Epithelial cell of proximal tubule (primary cell): ENCODE measurements at regions not wholly inside any gene's neighbourhood (a gene's known extent, or its start where the extent isn't known, plus 50 kb on each side); places are given as distances from the start of the nearest gene placed in this dataset.

Experiments
- DNase-seq: peaks from one replicate; pipeline ENCODE4 v3.0.0-alpha.2; 2011; ENCODE audit warnings: low read depth
- H3K4me3 ChIP-seq: 2 replicates; pipeline ENCODE4 v1.5.1; 2011; ENCODE audit warnings: low read depth, mild to moderate bottlenecking, low read length
- TF ChIP-seq, protein P1 (sequence below): conservative IDR thresholded peaks from 2 replicates; pipeline ENCODE4 v1.5.1; 2012; ENCODE audit warnings: low read depth, mild to moderate bottlenecking, low read length

DNA sequence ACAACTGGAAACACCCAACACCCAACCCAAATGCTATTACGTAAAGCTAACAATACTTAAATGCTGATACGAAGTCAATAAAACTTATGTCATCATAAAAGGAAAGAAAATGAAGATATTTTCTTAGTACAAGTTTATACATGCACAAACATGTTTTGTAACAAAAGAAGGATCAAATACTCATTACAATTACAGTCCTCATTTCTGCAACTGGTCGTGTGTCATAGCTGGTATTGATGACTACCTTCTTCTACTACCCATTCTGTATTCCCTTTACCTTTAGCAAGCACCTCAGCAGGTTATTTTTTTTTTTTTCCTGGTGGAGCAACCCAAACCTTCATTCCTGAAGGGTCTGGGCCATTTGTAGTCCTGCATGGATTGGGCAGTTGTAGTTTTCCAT is 1298.5 kb downstream of the SUCLG1 start:
- no peak overlapping the region for H3K4me3 ChIP-seq
- TF ChIP-seq, protein P1, sequence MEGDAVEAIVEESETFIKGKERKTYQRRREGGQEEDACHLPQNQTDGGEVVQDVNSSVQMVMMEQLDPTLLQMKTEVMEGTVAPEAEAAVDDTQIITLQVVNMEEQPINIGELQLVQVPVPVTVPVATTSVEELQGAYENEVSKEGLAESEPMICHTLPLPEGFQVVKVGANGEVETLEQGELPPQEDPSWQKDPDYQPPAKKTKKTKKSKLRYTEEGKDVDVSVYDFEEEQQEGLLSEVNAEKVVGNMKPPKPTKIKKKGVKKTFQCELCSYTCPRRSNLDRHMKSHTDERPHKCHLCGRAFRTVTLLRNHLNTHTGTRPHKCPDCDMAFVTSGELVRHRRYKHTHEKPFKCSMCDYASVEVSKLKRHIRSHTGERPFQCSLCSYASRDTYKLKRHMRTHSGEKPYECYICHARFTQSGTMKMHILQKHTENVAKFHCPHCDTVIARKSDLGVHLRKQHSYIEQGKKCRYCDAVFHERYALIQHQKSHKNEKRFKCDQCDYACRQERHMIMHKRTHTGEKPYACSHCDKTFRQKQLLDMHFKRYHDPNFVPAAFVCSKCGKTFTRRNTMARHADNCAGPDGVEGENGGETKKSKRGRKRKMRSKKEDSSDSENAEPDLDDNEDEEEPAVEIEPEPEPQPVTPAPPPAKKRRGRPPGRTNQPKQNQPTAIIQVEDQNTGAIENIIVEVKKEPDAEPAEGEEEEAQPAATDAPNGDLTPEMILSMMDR: no peak
- DNase-seq: no peak

- TF ChIP-seq, protein P1: no peak
- no peak for DNase-seq
- no peak overlapping the region for H3K4me3 ChIP-seq
Observed at GRCh38 chr2:83155826-83156225, 1303.3 kb downstream of the SUCLG1 start.

- TF ChIP-seq, protein P1: no peak
- no peak overlapping the region for H3K4me3 ChIP-seq
- DNase-seq: peak; percentile 61
Observed at GRCh38 chr2:83143946-83144345, 1315.1 kb downstream of the SUCLG1 start.

DNA sequence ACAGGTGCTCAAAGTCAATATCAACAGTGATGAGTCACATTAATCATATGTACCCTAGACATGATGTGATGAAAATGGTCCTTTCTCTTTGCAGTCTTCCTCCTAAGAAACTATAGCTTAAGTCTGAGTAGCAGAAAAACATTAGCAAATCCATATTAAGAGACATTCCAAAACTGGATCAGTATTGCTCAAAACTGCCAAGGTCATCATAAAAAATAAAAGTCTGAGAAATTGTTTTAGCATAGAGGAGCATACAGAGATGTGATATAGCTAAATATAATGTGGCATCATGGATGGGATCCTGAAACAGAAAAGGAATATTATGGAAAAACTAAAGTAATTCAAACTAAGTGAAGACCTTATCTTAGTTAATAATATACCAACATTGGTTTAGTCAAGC is 1316.1 kb downstream of the SUCLG1 start:
- H3K4me3 ChIP-seq: no peak overlapping the region
- no peak for DNase-seq
- TF ChIP-seq, protein P1: no peak

DNA sequence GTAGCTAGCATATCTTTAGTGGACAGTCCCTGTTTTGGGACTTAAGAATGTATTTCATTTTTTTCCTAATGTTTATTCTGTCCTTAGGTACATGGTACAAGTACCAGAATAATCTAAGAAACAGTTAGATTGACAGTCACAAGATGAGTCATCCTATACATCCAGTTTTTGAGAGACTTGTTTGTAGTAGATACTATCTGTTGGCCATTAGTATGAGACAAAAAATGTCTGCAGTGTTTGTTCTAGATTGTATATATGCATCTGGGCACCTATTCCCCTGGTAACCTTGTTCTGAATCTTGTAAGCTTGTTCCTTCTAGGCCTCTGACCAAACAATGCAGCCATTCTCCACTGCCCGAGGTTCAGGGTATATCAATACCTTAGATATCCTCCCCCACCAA is 1343.5 kb downstream of the SUCLG1 start:
- DNase-seq: no peak
- H3K4me3 ChIP-seq: no peak overlapping the region
- TF ChIP-seq, protein P1: no peak

GRCh38 chr2:83115155-83115554 is 1343.9 kb downstream of the SUCLG1 start:
- TF ChIP-seq, protein P1: no peak
- H3K4me3 ChIP-seq: no peak overlapping the region
- DNase-seq: no peak

DNA sequence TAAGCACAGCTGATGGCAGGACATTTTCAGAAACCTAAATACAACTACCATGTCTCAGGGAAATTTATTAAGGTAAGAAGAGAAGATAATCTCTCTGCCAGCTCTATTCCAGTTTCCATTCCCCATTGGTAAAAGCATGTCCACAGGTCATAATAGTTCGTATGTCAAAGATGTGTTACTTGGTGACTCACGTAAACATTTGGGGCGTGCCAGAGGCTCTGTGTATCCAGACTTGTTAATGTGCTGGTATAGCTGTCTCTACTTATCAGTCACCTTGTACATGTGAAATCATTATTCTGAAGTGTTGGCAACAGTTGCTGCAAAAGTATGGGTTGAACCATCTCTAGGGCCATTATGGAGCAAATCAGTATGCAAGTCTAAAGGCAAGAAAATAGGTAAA is 1345.1 kb downstream of the SUCLG1 start:
- no peak overlapping the region for H3K4me3 ChIP-seq
- TF ChIP-seq, protein P1: no peak
- DNase-seq: no peak
